Left lung (tissue), 4 donors: ENCODE measurements at regions not wholly inside any gene's neighbourhood (a gene's known extent, or its start where the extent isn't known, plus 50 kb on each side); places are given as distances from the start of the nearest gene placed in this dataset.
A peak's percentile ranks its signal among the peaks of the same experiment; 100 is the strongest.

Experiments used
- ATAC-seq: fragments of 200-7000 bp; cut with Tn5 transposase; one replicate; pipeline ENCODE4 v1.9.1; 2020; ENCODE audit warnings: moderate library complexity
- DNase-seq, 4 donors: peaks; one replicate each; pipeline ENCODE4 v3.0.0-alpha.2; 2013 to 2020
- H3K27ac ChIP-seq, 2 donors: fragments of 200-600 bp; sonication (generic) in 1 of 2; one replicate each; pipeline versions ENCODE4 v1.5.0 to v1.8.0; 2020 to 2021
- H3K27me3 ChIP-seq, 2 donors: fragments of 200-600 bp; sonication (generic) in 1 of 2; one replicate each; pipeline versions ENCODE4 v1.5.0 to v1.8.0; 2020 to 2021
- H3K36me3 ChIP-seq, 2 donors: fragments of 200-600 bp; sonication (generic) in 1 of 2; one replicate each; pipeline versions ENCODE4 v1.5.0 to v1.8.0; 2020 to 2021
- H3K4me1 ChIP-seq, 2 donors: fragments of 200-600 bp; one replicate each; pipeline ENCODE4 v1.8.0; 2021
- H3K4me3 ChIP-seq, 2 donors: fragments of 200-600 bp; sonication (generic) in 1 of 2; one replicate each; pipeline versions ENCODE4 v1.5.0 to v1.8.0; 2020 to 2021; ENCODE audit warnings: mild to moderate bottlenecking in 1 of 2
- H3K9me3 ChIP-seq, 2 donors: fragments of 200-600 bp; sonication (generic) in 1 of 2; one replicate each; pipeline versions ENCODE4 v1.5.0 to v1.8.0; 2020 to 2021
- intact Hi-C, 2 donors: fragments of 100-400 bp; cut with DNase I; formaldehyde crosslinking; loops; one replicate each; pipeline versions ENCODE4 v1.11.2 to v1.14.2; 2022
- TF ChIP-seq, protein P1 (sequence below), 2 donors: fragments of 200-600 bp; sonication (generic) in 1 of 2; IDR thresholded peaks; one replicate each; pipeline versions ENCODE4 v1.5.0 to v1.8.0; 2021; ENCODE audit warnings: antibody characterized with exemption in 2 of 2
- donor health status: DM: no; HTN: yes; CAD: no.
- donor health status: DM: no; HTN: no; CAD: no.

DNA sequence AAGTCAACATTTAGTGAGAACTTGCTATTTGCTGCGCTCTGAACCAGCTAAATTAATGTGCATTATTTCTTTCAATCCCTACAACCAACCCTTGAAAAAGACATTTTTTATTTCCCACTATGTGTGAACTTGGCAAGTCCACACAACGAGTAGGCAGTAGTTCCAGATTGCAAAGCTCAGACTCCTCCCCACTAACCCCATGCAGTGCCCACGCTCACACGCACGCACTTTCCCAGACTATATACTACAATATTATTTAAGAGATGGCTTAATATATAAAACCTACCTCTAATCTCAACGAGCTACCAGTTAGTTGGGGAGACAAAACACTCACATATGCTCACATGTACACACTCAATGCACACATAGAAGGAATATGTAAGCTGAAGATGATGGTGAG lies 671.2 kb downstream of the LMO4 start:
- TF ChIP-seq, protein P1, sequence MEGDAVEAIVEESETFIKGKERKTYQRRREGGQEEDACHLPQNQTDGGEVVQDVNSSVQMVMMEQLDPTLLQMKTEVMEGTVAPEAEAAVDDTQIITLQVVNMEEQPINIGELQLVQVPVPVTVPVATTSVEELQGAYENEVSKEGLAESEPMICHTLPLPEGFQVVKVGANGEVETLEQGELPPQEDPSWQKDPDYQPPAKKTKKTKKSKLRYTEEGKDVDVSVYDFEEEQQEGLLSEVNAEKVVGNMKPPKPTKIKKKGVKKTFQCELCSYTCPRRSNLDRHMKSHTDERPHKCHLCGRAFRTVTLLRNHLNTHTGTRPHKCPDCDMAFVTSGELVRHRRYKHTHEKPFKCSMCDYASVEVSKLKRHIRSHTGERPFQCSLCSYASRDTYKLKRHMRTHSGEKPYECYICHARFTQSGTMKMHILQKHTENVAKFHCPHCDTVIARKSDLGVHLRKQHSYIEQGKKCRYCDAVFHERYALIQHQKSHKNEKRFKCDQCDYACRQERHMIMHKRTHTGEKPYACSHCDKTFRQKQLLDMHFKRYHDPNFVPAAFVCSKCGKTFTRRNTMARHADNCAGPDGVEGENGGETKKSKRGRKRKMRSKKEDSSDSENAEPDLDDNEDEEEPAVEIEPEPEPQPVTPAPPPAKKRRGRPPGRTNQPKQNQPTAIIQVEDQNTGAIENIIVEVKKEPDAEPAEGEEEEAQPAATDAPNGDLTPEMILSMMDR (IDR thresholded peaks at IDR 0.05), result no peak
- intact Hi-C loops, result no loop called here
- H3K27ac ChIP-seq, result no peak overlapping the region
- H3K27me3 ChIP-seq, result no peaks in the 10 kb centered on the region
- no peak for ATAC-seq
- H3K9me3 ChIP-seq, result no peaks in the 10 kb centered on the region
- DNase-seq, result no peak
- H3K36me3 ChIP-seq, result no peaks in the 10 kb centered on the region
- no peak overlapping the region for H3K4me3 ChIP-seq
- H3K4me1 ChIP-seq, result no peaks in the 10 kb centered on the region

DNA sequence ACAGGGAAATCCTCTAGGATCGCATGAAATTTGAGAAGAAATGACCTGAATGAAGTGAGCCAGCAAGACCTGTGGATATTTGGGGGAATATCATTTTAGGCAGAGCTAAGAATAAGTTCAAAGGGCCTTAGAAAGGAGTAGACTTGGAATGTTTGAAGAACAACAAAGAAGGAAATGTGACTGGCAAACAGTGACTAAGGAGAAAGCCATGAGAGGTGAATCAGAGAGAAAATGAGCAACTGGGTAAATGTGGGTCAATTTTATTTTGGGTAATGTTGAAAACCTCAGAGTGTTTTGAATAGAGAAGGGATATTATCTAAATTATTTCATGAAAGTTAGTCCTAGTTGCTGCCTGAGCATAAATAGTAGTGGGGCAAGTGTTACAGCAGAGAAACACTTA lies 672.8 kb downstream of the LMO4 start:
- DNase-seq, result no peak
- ATAC-seq, result peak; percentile 41
- intact Hi-C loops, result no loop called here
- TF ChIP-seq, protein P1 (IDR thresholded peaks at IDR 0.05), result no peak
- Histone ChIP-seq H3K4me3 (no peak overlapping the region), H3K9me3 (no peaks in the 10 kb centered on the region), H3K4me1 (no peaks in the 10 kb centered on the region), H3K27ac (no peak overlapping the region), H3K36me3 (no peaks in the 10 kb centered on the region), H3K27me3 (no peaks in the 10 kb centered on the region)

DNA sequence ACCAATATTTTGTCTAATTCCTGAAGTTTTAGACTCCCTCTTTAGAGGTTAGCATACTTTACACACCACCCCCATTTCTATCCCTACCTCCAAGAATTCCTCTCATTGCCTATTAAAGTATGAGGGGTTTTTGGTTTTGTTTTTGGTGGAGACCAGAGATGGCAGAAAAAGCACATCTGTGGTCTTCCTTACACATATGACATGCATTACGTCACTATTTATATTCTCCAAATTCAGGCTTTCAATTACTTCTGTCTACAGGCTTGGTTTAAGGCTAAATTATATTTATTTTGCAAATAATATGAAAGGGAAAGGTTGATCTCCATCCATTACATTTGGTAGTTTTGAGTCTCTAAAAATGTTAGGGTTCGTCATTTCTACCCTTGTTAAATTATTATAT lies 674.6 kb downstream of the LMO4 start:
- no peaks in the 10 kb centered on the region for H3K4me1 ChIP-seq
- no peaks in the 10 kb centered on the region for H3K27me3 ChIP-seq
- H3K4me3 ChIP-seq, result no peak overlapping the region
- DNase-seq (no peak), ATAC-seq (no peak)
- H3K27ac ChIP-seq, result no peak overlapping the region
- H3K9me3 ChIP-seq, result no peaks in the 10 kb centered on the region
- intact Hi-C loops, result no loop called here
- no peaks in the 10 kb centered on the region for H3K36me3 ChIP-seq
- TF ChIP-seq, protein P1 (IDR thresholded peaks at IDR 0.05), result no peak

DNA sequence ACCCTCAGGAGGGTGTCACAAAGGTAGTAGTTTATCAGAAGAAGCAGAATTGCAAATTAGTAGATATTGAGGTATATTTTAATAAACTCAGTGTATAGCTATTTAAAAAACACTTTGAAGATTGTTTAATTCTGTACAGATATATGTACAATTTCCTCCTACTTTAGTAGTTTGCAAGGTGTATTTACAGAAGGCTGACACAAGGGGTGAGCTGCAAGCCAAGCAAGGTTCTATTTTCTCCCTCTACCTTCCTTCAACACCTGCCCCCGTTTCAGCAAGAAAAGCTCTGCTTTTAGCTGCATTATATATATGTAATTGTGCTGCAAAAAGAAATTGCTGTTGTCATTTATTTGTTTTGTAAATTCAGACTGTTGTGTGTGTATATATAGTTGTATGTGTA lies 674.2 kb upstream of the PKN2 start:
- ATAC-seq (no peak), DNase-seq (no peak)
- TF ChIP-seq, protein P1 (IDR thresholded peaks at IDR 0.05), result no peak
- Histone ChIP-seq H3K36me3 (no peaks in the 10 kb centered on the region), H3K27ac (no peak overlapping the region), H3K27me3 (no peaks in the 10 kb centered on the region), H3K4me1 (no peaks in the 10 kb centered on the region), H3K4me3 (no peak overlapping the region), H3K9me3 (no peaks in the 10 kb centered on the region)
- intact Hi-C loops, result no loop called here

DNA sequence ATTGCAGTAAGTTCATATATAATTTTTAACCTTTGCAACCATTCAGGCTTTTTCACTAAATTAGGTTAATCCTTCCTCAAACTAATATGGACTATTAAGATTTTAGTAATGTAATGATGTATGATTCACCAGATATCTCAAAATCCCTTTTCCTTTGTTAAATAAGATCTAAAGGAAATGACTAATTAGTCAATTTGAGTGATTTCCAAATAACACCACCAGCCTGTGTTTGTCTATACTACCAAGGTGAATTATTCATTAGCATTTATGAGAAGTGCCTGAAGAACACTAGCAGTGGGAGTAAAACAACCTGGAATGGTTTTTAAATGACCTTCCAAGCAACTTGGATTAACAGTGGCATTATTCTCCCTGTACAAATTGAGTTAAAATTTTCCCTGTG lies 670.6 kb upstream of the PKN2 start:
- Histone ChIP-seq H3K4me1 (no peaks in the 10 kb centered on the region), H3K4me3 (no peak overlapping the region), H3K27me3 (no peaks in the 10 kb centered on the region), H3K27ac (no peak overlapping the region), H3K36me3 (no peaks in the 10 kb centered on the region), H3K9me3 (no peaks in the 10 kb centered on the region)
- DNase-seq, result no peak
- TF ChIP-seq, protein P1 (IDR thresholded peaks at IDR 0.05), result no peak
- no peak for ATAC-seq
- intact Hi-C loops, result no loop called here
